GM23248 (cell line): ENCODE measurements at regions not wholly inside any gene's neighbourhood (a gene's known extent, or its start where the extent isn't known, plus 50 kb on each side); places are given as distances from the start of the nearest gene placed in this dataset.
"Not testable (repeated sequence)": the region's sequence is repeated elsewhere in the genome, so short reads cannot be mapped to it uniquely, and the experiment has no call there.

Source experiments
- DNase-seq: peaks from one replicate; pipeline ENCODE4 v3.0.0-alpha.2; 2015
- H2AFZ ChIP-seq: fragments of 200-600 bp; sonication (generic); 2 replicates; pipeline ENCODE4 v1.6.1; 2016; ENCODE audit warnings: antibody characterized with exemption
- H3F3A ChIP-seq: fragments of 200-600 bp; sonication (generic); 2 replicates; pipeline ENCODE4 v1.6.1; 2016; ENCODE audit warnings: mild to moderate bottlenecking, antibody characterized with exemption, mixed run types; ENCODE audit not compliant: insufficient read depth
- H3K27ac ChIP-seq: fragments of 200-600 bp; sonication (generic); 2 replicates; pipeline ENCODE4 v1.5.1; 2016; ENCODE audit warnings: mild to moderate bottlenecking
- H3K27me3 ChIP-seq: fragments of 200-600 bp; sonication (generic); replicated peaks from 2 replicates; pipeline ENCODE4 v1.6.1; 2016; ENCODE audit warnings: mild to moderate bottlenecking; ENCODE audit not compliant: insufficient read depth
- H3K36me3 ChIP-seq: fragments of 200-600 bp; sonication (generic); 2 replicates; pipeline ENCODE4 v1.6.1; 2016; ENCODE audit warnings: low read depth, mild to moderate bottlenecking
- H3K4me1 ChIP-seq: fragments of 200-600 bp; sonication (generic); 2 replicates; pipeline ENCODE4 v1.6.1; 2016; ENCODE audit warnings: mild to moderate bottlenecking; ENCODE audit not compliant: insufficient read depth
- H3K4me2 ChIP-seq: fragments of 200-600 bp; sonication (generic); one replicate; pipeline ENCODE4 v1.6.1; 2016; ENCODE audit warnings: mild to moderate bottlenecking; ENCODE audit not compliant: unreplicated experiment
- H3K4me3 ChIP-seq: fragments of 200-600 bp; sonication (generic); 2 replicates; pipeline ENCODE4 v1.5.1; 2016; ENCODE audit warnings: mild to moderate bottlenecking
- H3K79me2 ChIP-seq: fragments of 200-600 bp; sonication (generic); 2 replicates; pipeline ENCODE4 v1.6.1; 2016; ENCODE audit warnings: mild to moderate bottlenecking; ENCODE audit not compliant: insufficient read depth
- H3K9ac ChIP-seq: fragments of 200-600 bp; sonication (generic); 2 replicates; pipeline ENCODE4 v1.6.1; 2016; ENCODE audit warnings: mild to moderate bottlenecking
- H3K9me2 ChIP-seq: fragments of 200-600 bp; sonication (generic); 2 replicates; pipeline ENCODE4 v1.6.1; 2016; ENCODE audit warnings: mixed run types, mild to moderate bottlenecking, moderate library complexity; ENCODE audit not compliant: insufficient read depth
- H3K9me3 ChIP-seq: fragments of 200-600 bp; sonication (generic); one replicate; pipeline ENCODE4 v1.6.1; 2017; ENCODE audit warnings: low read depth
- H4K20me1 ChIP-seq: fragments of 200-600 bp; sonication (generic); 2 replicates; pipeline ENCODE4 v1.6.0; 2016; ENCODE audit not compliant: insufficient read depth
- EZH2 ChIP-seq: fragments of 200-600 bp; sonication (generic); IDR thresholded peaks from 2 replicates; pipeline ENCODE4 v1.6.1; 2018; ENCODE audit warnings: antibody characterized with exemption, mild to moderate bottlenecking; ENCODE audit not compliant: insufficient read depth, poor library complexity, severe bottlenecking
- EZH2phosphoT487 ChIP-seq: fragments of 200-600 bp; sonication (generic); IDR thresholded peaks from 2 replicates; pipeline ENCODE4 v1.6.1; 2018; ENCODE audit warnings: antibody characterized with exemption, moderate library complexity, mild to moderate bottlenecking, low read depth; ENCODE audit not compliant: insufficient read depth
- WGBS, 2 experiments: methylation state at CpG; one replicate each; pipeline ENCODE4 v1.1.6; 2015 to 2017; ENCODE audit warnings: low lambda C conversion rate in 2 of 2, low coverage in 1 of 2; ENCODE audit errors: missing lambda C conversion rate in 2 of 2; 5-methylcytosine and 5-hydroxymethylcytosine counted together
- in situ Hi-C: fragments of 300-500 bp; cut with MboI; formaldehyde crosslinking; loops from 2 replicates; pipeline ENCODE4 v1.15.0; 2020

DNA sequence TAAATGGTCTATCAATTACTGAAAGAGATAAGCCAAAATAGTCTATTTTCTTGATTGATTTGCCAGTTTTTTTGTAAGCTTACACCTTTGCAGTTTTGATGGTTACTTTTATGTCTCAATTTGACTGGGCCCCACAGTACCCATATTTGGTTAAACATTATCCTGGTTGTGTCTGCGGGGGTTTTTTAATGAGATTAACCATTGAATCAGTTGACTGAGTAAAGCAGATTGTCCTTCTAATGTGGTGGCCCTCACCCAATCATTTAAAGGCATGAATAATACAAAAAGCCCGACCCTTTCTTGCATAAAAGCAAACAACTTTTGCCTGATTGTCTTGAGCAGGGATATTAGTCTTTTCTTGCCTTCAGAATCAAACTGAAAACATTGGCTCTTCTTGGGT lies 650.0 kb upstream of the RGS18 start:
- Histone ChIP-seq H3K79me2 (no peaks in the 10 kb centered on the region), H3K9ac (no peak overlapping the region), H2AFZ (no peak overlapping the region), H3F3A (no peaks in the 10 kb centered on the region), H4K20me1 (no peaks in the 10 kb centered on the region), H3K36me3 (no peaks in the 10 kb centered on the region), H3K4me2 (no peak overlapping the region), H3K9me2 (no peaks in the 10 kb centered on the region), H3K27ac (no peak overlapping the region), H3K9me3 (no peaks in the 10 kb centered on the region), H3K27me3 (no peaks in the 10 kb centered on the region), H3K4me1 (no peaks in the 10 kb centered on the region), H3K4me3 (no peak overlapping the region)
- DNase-seq = no peak
- WGBS, 2 experiments = 14 to 15% methylated on average over 2 of the region's 2 CpGs
- TF ChIP-seq EZH2phosphoT487 (no peak), EZH2 (no peak)
- in situ Hi-C loops = no loop called here

DNA sequence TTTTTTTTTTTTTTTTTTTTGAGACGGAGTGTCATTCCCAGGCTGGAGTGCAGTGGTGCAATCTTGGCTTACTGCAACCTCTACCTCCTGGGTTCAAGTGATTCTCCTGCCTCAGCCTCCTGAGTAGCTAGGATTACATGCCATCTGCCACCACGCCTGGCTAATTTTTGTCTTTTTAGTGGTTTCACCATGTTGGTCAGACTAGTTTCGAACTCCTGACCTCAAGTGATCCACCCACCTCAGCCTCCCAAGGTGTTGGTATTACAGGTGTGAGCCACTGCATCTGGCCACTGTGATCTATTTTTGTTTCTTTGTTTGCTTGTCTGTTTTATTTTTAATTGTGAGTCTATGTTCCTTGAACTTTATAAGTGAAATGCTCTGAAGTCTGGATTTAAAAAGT lies 646.8 kb upstream of the RGS18 start:
- H3K36me3 ChIP-seq, H3K9ac ChIP-seq: not testable (repeated sequence)
- WGBS, 2 experiments = 23% methylated on average over 3 of the region's 3 CpGs

DNA sequence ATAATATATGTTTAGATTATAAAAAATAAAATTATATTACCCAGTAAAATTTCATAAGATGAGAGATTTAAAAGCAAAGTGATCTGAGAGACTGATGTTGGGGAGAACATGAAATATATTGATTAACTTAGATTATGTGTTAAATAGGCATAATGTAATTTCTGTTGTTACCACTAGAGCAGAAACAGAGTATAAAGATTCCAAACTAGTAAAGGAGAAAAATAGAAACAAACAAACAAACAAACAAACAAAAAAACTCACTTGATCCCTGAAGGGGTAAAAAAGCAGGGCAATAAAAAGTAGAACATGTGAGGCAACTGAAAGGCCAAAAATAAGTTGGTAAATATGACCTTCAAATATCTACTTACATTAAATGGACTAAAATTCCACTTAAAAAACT lies 640.4 kb upstream of the RGS18 start:
- Histone ChIP-seq H3K4me3 (no peak overlapping the region), H3K36me3 (no peaks in the 10 kb centered on the region), H4K20me1 (no peaks in the 10 kb centered on the region), H3K4me1 (no peaks in the 10 kb centered on the region), H3K4me2 (no peak overlapping the region), H3K9me3 (peaks cover 3% of the 10 kb centered on the region), H3F3A (no peaks in the 10 kb centered on the region), H3K27ac (no peak overlapping the region), H3K9me2 (no peaks in the 10 kb centered on the region), H2AFZ (no peak overlapping the region), H3K9ac (no peak overlapping the region), H3K27me3 (no peaks in the 10 kb centered on the region), H3K79me2 (no peaks in the 10 kb centered on the region)
- in situ Hi-C loops = no loop called here
- no peak for DNase-seq
- TF ChIP-seq EZH2 (no peak), EZH2phosphoT487 (no peak)

More for the DNA sequence above, 646.8 kb upstream of the RGS18 start:
- H3K79me2 ChIP-seq, H4K20me1 ChIP-seq, DNase-seq, in situ Hi-C loops, H3K4me1 ChIP-seq, H3K27me3 ChIP-seq, H3F3A ChIP-seq, H3K4me2 ChIP-seq, H3K9me3 ChIP-seq, H2AFZ ChIP-seq, H3K4me3 ChIP-seq, H3K9me2 ChIP-seq, H3K27ac ChIP-seq: not testable (repeated sequence)

DNA sequence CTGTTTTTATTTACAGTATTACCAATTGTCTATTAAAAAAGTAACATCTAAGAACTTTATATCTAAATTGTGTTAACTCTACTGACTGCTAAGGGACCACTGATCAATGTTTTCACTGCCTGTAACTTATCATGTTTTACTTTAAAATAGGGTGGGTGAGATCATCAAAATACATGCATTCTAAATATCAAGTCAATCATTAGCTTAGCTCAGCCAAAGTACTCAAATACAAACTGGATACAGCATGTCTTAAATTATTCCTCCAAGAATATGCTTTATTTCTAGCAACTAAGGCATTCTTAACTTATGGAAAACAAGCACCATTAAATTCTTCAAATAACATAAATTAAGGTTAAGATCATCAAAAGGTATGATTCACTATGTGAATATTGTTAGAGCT lies 638.7 kb upstream of the RGS18 start:
- Histone ChIP-seq H3K36me3 (no peaks in the 10 kb centered on the region), H3K27me3 (no peaks in the 10 kb centered on the region), H3K79me2 (no peaks in the 10 kb centered on the region), H3F3A (no peaks in the 10 kb centered on the region), H3K4me1 (no peaks in the 10 kb centered on the region), H3K9me2 (no peaks in the 10 kb centered on the region), H3K4me2 (no peak overlapping the region), H3K4me3 (no peak overlapping the region), H2AFZ (no peak overlapping the region), H3K9ac (no peak overlapping the region), H4K20me1 (no peaks in the 10 kb centered on the region), H3K27ac (no peak overlapping the region), H3K9me3 (no peaks in the 10 kb centered on the region)
- TF ChIP-seq EZH2 = no peak
- in situ Hi-C loops = no loop called here
- DNase-seq = no peak

DNA sequence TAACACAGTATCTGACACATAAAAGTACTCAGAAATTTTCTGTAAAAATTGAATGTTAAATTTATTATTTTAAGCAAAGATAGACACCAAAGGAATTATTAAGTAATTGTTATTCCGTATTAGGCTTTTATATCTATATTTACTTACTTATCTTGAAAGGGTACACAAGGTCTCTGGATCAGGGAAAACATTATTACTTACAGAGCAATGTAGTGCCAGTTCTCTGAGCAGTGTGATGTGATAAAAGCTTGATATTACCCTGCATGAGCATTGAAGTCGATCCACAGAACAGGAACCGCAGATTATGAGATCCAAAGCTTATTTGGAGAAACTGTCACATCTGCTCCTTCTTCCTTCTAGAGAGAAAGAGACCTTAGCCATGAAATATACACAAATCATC lies 637.9 kb upstream of the RGS18 start:
- Histone ChIP-seq H3K9me3 (no peaks in the 10 kb centered on the region), H3K27me3 (no peaks in the 10 kb centered on the region), H4K20me1 (no peaks in the 10 kb centered on the region), H3K36me3 (no peaks in the 10 kb centered on the region), H3K79me2 (no peaks in the 10 kb centered on the region), H3K9me2 (no peaks in the 10 kb centered on the region), H3K27ac (no peak overlapping the region), H3K4me1 (no peaks in the 10 kb centered on the region), H3F3A (no peaks in the 10 kb centered on the region), H3K9ac (no peak overlapping the region), H3K4me3 (no peak overlapping the region), H3K4me2 (no peak overlapping the region), H2AFZ (no peak overlapping the region)
- in situ Hi-C loops = no loop called here
- DNase-seq = no peak
- no peak for TF ChIP-seq EZH2phosphoT487
- TF ChIP-seq EZH2 = no peak
- WGBS, 2 experiments = 10 to 15% methylated on average over 3 of the region's 3 CpGs

DNA sequence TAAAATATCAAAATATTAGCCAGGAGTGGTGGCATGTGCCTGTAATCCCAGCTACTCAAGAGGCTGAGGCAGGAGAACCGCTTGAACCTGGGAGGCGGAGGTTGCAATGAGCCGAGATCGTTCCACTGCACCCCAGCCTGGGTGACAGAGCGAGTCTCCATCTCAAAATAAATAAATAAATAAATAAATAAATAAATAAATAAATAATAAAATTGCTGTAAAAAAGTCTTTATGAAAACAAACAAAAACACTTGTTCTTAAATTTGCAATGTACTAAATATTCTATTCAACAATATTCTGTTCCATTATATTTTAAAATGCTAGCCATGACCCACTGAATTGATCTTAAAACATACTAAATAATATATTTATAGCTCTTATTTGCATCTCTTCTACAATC lies 632.3 kb upstream of the RGS18 start:
- H3K4me3 ChIP-seq, H3K79me2 ChIP-seq, H3K4me1 ChIP-seq, H3K9ac ChIP-seq, H3K27ac ChIP-seq, in situ Hi-C loops, H3K27me3 ChIP-seq, H3K9me2 ChIP-seq, H3K36me3 ChIP-seq, H2AFZ ChIP-seq, H4K20me1 ChIP-seq, DNase-seq, H3K4me2 ChIP-seq, H3K9me3 ChIP-seq, H3F3A ChIP-seq: not testable (repeated sequence)
- 49 to 65% methylated on average over 5 of the region's 5 CpGs for WGBS, 2 experiments
